Astrocyte (in vitro differentiated cells and primary cell): ENCODE measurements at regions not wholly inside any gene's neighbourhood (a gene's known extent, or its start where the extent isn't known, plus 50 kb on each side); places are given as distances from the start of the nearest gene placed in this dataset.

Experiments
- DNase-seq: peaks from one replicate; pipeline ENCODE4 v3.0.0-alpha.2; 2010; ENCODE audit warnings: low read depth
- FAIRE-seq: peaks from 2 replicates; lab custom pipeline; 2011; peaks lifted over from hg19 to GRCh38; lab: Jason Lieb, UNC
- H2AFZ ChIP-seq: 2 replicates; pipeline ENCODE4 v1.6.0; 2012; ENCODE audit warnings: low read depth, low read length, inconsistent platforms
- H3K27ac ChIP-seq: 2 replicates; pipeline ENCODE4 v1.5.1; 2011; ENCODE audit warnings: low read depth, low read length, inconsistent platforms
- H3K27me3 ChIP-seq: 2 replicates; pipeline ENCODE4 v1.6.0; 2011; ENCODE audit warnings: low read length, inconsistent platforms; ENCODE audit not compliant: insufficient read depth
- H3K36me3 ChIP-seq: 2 replicates; pipeline ENCODE4 v1.5.1; 2011; ENCODE audit warnings: low read length, inconsistent platforms; ENCODE audit not compliant: insufficient read depth
- H3K4me1 ChIP-seq: 2 replicates; pipeline ENCODE4 v1.5.1; 2011; ENCODE audit warnings: low read length, inconsistent platforms; ENCODE audit not compliant: insufficient read depth
- H3K4me2 ChIP-seq: 2 replicates; pipeline ENCODE4 v1.6.0; 2012; ENCODE audit warnings: low read length, inconsistent platforms
- H3K4me3 ChIP-seq: 2 replicates; pipeline ENCODE4 v1.5.1; 2011; ENCODE audit warnings: low read depth, mild to moderate bottlenecking, low read length, inconsistent platforms; ENCODE audit not compliant: insufficient read depth
- H3K79me2 ChIP-seq: 2 replicates; pipeline ENCODE4 v1.6.0; 2012; ENCODE audit warnings: mild to moderate bottlenecking, low read length, inconsistent platforms; ENCODE audit not compliant: insufficient read depth
- H3K9ac ChIP-seq: 2 replicates; pipeline ENCODE4 v1.6.0; 2012; ENCODE audit warnings: mild to moderate bottlenecking, low read length, inconsistent platforms
- H3K9me3 ChIP-seq: 2 replicates; pipeline ENCODE4 v1.5.1; 2012; ENCODE audit warnings: low read depth, mild to moderate bottlenecking, low read length, inconsistent platforms; ENCODE audit not compliant: insufficient read depth
- H4K20me1 ChIP-seq: 2 replicates; pipeline ENCODE4 v1.6.0; 2012; ENCODE audit warnings: low read length, inconsistent platforms; ENCODE audit not compliant: insufficient read depth
- H3K27ac Mint-ChIP-seq: one replicate; pipeline ENCODE4 v1.8.0; 2021; ENCODE audit warnings: mild to moderate bottlenecking, mixed read lengths; ENCODE audit not compliant: unreplicated experiment
- H3K27me3 Mint-ChIP-seq: one replicate; pipeline ENCODE4 v1.8.0; 2021; ENCODE audit warnings: low read depth, mixed read lengths; ENCODE audit not compliant: unreplicated experiment
- H3K36me3 Mint-ChIP-seq: one replicate; pipeline ENCODE4 v1.8.0; 2021; ENCODE audit warnings: low read depth, mixed read lengths; ENCODE audit not compliant: unreplicated experiment
- H3K4me1 Mint-ChIP-seq: one replicate; pipeline ENCODE4 v1.8.0; 2021; ENCODE audit warnings: low read depth, mixed read lengths; ENCODE audit not compliant: unreplicated experiment
- H3K4me3 Mint-ChIP-seq: one replicate; pipeline ENCODE4 v1.8.0; 2021; ENCODE audit warnings: mild to moderate bottlenecking, moderate library complexity, mixed read lengths; ENCODE audit not compliant: unreplicated experiment
- H3K9me3 Mint-ChIP-seq: one replicate; pipeline ENCODE4 v1.8.0; 2021; ENCODE audit warnings: mild to moderate bottlenecking, mixed read lengths; ENCODE audit not compliant: unreplicated experiment
- EZH2 ChIP-seq: IDR thresholded peaks from 2 replicates; pipeline ENCODE4 v1.6.1; 2012; ENCODE audit warnings: mild to moderate bottlenecking, low read length, inconsistent platforms; ENCODE audit not compliant: insufficient read depth
- TF ChIP-seq, protein P1 (sequence below): IDR thresholded peaks from 2 replicates; pipeline ENCODE4 v1.5.1; 2011; ENCODE audit warnings: low read depth, mild to moderate bottlenecking, inconsistent platforms, low read length, moderate library complexity; ENCODE audit not compliant: insufficient read depth

- Histone ChIP-seq H3K9me3 (no peaks in the 10 kb centered on the region), H3K79me2 (no peaks in the 10 kb centered on the region), H3K27ac (no peak overlapping the region), H3K27me3 (peaks cover 11% of the 10 kb centered on the region), H2AFZ (no peak overlapping the region), H4K20me1 (no peaks in the 10 kb centered on the region), H3K4me3 (no peak overlapping the region), H3K36me3 (no peaks in the 10 kb centered on the region), H3K9ac (no peak overlapping the region), H3K4me2 (no peak overlapping the region), H3K4me1 (peaks cover 3% of the 10 kb centered on the region)
- no peaks in the 10 kb centered on the region for H3K9me3 Mint-ChIP-seq
- peaks cover 7% of the 10 kb centered on the region for H3K4me1 Mint-ChIP-seq
- FAIRE-seq (no peak), DNase-seq (no peak)
- no peak overlapping the region for H3K4me3 Mint-ChIP-seq
- H3K27me3 Mint-ChIP-seq, result no peaks in the 10 kb centered on the region
- no peak for TF ChIP-seq EZH2
- TF ChIP-seq, protein P1, sequence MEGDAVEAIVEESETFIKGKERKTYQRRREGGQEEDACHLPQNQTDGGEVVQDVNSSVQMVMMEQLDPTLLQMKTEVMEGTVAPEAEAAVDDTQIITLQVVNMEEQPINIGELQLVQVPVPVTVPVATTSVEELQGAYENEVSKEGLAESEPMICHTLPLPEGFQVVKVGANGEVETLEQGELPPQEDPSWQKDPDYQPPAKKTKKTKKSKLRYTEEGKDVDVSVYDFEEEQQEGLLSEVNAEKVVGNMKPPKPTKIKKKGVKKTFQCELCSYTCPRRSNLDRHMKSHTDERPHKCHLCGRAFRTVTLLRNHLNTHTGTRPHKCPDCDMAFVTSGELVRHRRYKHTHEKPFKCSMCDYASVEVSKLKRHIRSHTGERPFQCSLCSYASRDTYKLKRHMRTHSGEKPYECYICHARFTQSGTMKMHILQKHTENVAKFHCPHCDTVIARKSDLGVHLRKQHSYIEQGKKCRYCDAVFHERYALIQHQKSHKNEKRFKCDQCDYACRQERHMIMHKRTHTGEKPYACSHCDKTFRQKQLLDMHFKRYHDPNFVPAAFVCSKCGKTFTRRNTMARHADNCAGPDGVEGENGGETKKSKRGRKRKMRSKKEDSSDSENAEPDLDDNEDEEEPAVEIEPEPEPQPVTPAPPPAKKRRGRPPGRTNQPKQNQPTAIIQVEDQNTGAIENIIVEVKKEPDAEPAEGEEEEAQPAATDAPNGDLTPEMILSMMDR, result no peak
- no peak overlapping the region for H3K27ac Mint-ChIP-seq
- H3K36me3 Mint-ChIP-seq, result no peaks in the 10 kb centered on the region
These were observed 72.3 kb downstream of the MAP10 start for GRCh38 chr1:232877365-232878028.

DNA sequence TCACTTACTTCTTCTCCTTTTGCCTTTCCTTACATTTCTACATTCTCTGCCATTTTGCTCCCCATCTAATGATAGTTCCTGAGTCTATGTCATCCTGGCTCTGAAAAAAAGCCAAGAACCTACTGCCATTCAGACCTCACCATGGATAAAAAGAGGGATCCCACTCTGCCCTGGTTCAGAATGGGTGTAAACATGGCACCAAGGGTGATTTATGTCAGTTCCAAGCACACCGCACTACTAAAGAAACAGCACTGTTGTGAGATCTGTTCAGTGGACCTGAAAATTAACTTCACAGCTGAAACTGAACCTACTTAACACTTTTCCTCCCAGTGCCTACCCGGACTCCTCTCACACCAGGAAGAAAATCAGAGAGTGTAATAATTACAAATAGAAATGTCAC, 72.3 kb upstream of the NTPCR start:
- no peaks in the 10 kb centered on the region for H3K9me3 ChIP-seq
- Mint-ChIP-seq H3K4me3 (no peak overlapping the region), H3K36me3 (no peaks in the 10 kb centered on the region), H3K27ac (no peak overlapping the region), H3K4me1 (peaks cover 7% of the 10 kb centered on the region), H3K9me3 (no peaks in the 10 kb centered on the region), H3K27me3 (no peaks in the 10 kb centered on the region)
- H3K79me2 ChIP-seq, result no peaks in the 10 kb centered on the region
- H3K4me2 ChIP-seq, result no peak overlapping the region
- TF ChIP-seq, protein P1, result no peak
- no peak for TF ChIP-seq EZH2
- H3K9ac ChIP-seq, result no peak overlapping the region
- no peak overlapping the region for H2AFZ ChIP-seq
- peaks cover 3% of the 10 kb centered on the region for H3K4me1 ChIP-seq
- DNase-seq, result no peak
- no peak for FAIRE-seq
- H3K27ac ChIP-seq, result no peak overlapping the region
- no peaks in the 10 kb centered on the region for H4K20me1 ChIP-seq
- no peaks in the 10 kb centered on the region for H3K36me3 ChIP-seq
- peaks cover 11% of the 10 kb centered on the region for H3K27me3 ChIP-seq
- H3K4me3 ChIP-seq, result no peak overlapping the region

GRCh38 chr1:232880354-232880753, 70.1 kb upstream of the NTPCR start:
- Histone ChIP-seq H3K36me3 (no peaks in the 10 kb centered on the region), H3K27ac (no peak overlapping the region), H4K20me1 (no peaks in the 10 kb centered on the region), H3K4me3 (no peak overlapping the region), H3K4me1 (no peaks in the 10 kb centered on the region), H3K27me3 (peaks cover 11% of the 10 kb centered on the region), H3K79me2 (no peaks in the 10 kb centered on the region), H3K4me2 (no peak overlapping the region), H2AFZ (no peak overlapping the region), H3K9me3 (no peaks in the 10 kb centered on the region), H3K9ac (no peak overlapping the region)
- no peak for TF ChIP-seq EZH2
- TF ChIP-seq, protein P1, result peak; percentile 64
- no peaks in the 10 kb centered on the region for H3K9me3 Mint-ChIP-seq
- no peak overlapping the region for H3K4me3 Mint-ChIP-seq
- H3K36me3 Mint-ChIP-seq, result no peaks in the 10 kb centered on the region
- no peak overlapping the region for H3K27ac Mint-ChIP-seq
- no peak for FAIRE-seq
- H3K27me3 Mint-ChIP-seq, result no peaks in the 10 kb centered on the region
- H3K4me1 Mint-ChIP-seq, result no peaks in the 10 kb centered on the region
- DNase-seq, result no peak
